NCI-H1417 treated with DMSO at 0.1 percent for 48 hours (cell line): ENCODE measurements at regions not wholly inside any gene's neighbourhood (a gene's known extent, or its start where the extent isn't known, plus 50 kb on each side); places are given as distances from the start of the nearest gene placed in this dataset.
"Not testable (repeated sequence)": the region's sequence is repeated elsewhere in the genome, so short reads cannot be mapped to it uniquely, and the experiment has no call there.

Experiments
- DNase-seq: peaks from one replicate; lab custom pipeline; 2025; lab: John Stamatoyannopoulos, UW

DNA sequence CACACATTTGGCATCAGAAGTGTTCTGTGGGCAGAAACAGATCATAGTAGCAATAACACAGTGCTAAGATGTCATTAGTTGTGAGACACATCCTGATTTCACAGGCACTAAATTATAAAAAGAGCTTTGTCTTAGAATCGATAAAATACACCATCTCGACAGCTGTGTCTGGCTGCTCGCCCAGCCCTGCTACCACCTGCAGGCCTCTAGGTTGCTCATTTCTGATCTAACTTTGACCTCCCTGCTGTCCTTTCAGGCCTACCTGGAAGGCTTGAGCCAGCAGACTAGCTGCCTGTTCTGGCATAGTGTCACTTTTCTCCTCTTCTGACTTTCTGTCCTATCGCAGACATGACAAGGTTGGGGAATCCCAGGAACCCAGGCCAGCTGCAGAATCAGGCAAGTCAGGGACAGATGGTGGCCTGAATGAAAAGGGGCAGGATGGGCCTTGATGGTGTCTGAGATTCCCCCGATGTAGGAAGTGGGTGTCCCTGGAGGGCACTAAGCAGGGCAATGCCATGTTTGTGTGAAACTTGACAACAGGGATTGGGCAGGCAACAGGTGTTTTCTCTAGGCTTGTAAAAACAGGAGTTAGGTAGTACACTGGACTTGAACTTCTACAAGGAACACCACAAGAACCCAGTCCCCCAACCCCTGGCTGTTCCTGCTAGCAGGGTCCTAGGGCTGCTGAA lies 66.6 kb upstream of the RHOU start:
- no peak for DNase-seq

DNA sequence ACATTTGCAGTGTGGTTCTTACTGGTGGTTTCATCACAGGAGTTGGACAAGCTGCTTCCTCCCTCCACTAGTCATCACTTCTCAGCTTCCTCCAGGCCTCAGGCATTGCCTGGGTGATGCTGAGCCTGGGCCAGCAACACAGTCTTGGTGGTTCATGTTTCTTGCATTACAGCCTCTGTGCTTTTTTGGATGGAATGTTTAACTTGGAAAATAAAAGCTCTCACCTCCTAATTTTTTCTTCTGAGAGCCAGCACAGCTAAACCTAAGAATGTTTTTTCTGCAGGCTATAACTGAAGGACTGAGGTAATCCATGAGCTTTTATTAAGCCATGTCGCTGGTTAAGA lies 66.1 kb upstream of the RHOU start:
- no peak for DNase-seq

DNA sequence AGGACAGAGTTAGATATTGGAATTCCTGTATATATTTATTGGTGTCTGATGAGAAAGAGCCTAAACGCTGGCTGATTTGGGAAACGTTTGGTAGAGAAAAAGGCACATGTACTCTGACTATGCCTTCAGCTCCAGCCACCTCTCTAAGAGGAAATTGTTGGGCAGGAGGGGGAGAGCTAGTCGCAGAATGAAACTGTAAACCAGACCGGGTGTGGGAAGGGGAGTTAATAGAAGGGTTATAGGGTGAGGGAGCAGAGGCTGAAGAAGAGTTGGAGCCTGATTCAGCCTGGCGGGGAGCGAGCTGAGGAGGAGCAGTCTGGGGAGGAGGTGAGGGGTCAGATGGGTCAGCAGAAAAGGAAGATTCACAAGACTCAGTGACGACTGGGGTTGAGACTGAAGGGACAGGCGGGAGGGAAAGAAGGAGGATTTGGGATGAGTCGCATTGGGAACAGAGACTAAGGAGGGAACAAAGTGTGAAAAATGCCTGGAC lies 54.2 kb upstream of the RHOU start:
- not testable (repeated sequence) for DNase-seq

DNA sequence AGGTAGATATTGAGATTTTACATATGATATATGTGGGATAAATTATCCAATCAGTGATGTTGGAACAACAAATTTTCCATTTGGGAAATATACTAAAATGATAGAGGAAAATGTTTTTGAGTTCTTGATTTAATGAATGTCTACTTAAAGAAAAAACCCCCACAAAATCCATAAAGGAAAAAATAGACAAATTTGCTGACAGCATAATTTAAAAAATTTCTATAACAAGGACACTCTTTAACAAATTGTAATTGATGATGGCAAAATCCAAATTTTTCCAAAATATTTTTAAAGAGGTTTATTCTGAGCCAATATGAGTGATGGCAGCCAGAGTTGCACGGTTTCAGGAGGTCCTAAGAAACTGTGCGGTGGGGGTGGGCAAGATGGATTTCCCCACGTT lies 51.9 kb upstream of the RHOU start:
- DNase-seq, result no peak

DNA sequence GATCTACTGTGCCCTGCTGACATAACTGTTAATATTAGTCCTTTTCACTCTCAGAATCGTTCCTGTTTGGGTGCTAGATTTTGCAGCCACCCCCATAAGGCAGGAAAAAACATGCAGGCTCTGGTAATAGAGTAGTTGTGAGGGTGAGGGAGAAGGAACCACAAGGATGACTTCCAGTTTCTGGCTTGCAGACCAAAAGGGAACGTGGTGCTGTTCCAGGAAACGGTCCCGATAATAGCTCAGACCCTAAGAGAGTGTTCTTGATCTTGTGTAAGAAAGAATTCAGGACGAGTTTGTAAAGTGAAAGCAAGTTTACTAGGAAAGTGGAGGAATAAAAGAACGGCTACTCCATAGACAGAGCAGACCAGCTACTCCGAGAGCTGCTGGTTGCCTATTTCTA lies 50.7 kb upstream of the RHOU start:
- no peak for DNase-seq

DNA sequence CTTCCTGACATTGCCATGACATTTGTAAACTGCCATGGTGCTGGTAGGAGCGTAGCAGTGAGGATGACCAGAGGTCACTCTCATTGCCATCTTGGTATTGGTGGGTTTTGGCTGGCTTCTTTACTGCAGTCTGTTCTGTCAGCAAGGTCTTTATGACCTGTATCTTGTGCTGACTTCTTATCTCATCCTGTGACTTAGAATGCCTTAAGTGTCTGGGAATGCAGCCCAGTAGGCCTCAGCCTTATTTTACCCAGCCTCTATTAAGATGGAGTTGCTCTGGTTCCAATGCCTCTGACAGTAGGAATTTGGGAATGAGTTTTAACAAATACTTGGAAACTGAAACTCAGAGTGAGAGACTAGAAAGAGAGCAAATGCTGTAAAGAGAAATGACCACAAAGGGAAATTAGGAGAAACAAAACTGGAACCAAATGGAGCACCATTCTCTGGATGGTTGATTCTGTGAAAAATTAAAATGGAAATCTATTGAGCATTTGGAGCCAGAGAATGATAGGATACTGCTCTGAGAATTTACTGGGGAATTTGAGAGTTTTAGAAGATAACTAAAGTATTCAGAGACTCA lies 50.1 kb upstream of the RHOU start:
- no peak for DNase-seq
